ENCODE measurements at regions not wholly inside any gene's neighbourhood (a gene's known extent, or its start where the extent isn't known, plus 50 kb on each side); places are given as distances from the start of the nearest gene placed in this dataset.
"Not testable (repeated sequence)": the region's sequence is repeated elsewhere in the genome, so short reads cannot be mapped to it uniquely, and the experiment has no call there.

- not testable (repeated sequence) for TF ChIP-seq CTCF (IDR thresholded peaks at IDR 0.05 in 4 of 5, conservative IDR thresholded peaks at IDR 0.05 in 1 of 5); POLR2A (IDR thresholded peaks at IDR 0.05)
These were observed 531.1 kb upstream of the SLC39A10 start for GRCh38 chr2:195125889-195126288.
